ENCODE measurements at regions not wholly inside any gene's neighbourhood (a gene's known extent, or its start where the extent isn't known, plus 50 kb on each side); places are given as distances from the start of the nearest gene placed in this dataset.
"Not testable (repeated sequence)": the region's sequence is repeated elsewhere in the genome, so short reads cannot be mapped to it uniquely, and the experiment has no call there.

DNA sequence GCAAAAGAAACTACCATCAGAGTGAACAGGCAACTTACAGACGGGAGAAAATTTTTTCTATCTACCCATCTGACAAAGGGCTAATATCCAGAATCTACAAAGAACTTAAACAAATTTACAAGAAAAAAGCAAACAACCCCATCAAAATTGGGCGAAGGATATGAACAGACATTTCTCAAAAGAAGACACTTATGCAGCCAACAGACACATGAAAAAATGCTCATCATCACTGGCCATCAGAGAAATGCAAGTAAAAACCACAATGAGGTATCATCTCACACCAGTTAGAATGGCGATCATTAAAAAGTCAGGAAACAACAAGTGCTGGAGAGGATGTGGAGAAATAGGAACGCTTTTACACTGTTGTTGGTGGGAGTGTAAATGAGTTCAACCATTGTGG is 206.6 kb upstream of the HTR1E start:
- not testable (repeated sequence) for DNase-seq

GRCh38 chr6:86730216-86730615 is 207.1 kb upstream of the HTR1E start:
- no peak for DNase-seq

DNA sequence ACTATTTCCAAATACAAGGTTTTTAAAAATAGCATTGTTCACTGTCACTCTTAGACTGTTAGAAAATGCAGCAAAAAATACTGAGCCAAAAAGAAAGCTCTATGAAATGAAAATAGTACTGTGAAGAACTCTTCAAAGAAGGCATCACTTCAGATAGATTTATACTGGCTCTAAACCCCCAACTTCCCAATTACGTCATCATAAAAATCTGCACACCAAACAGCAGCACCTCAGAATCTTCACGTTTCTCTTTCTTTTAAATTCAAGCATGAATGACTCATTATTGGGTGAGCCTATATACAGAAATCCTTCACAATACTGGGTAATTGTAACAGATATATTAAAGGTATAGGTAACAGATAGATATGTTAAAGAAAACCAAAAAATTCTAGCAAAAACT is 208.4 kb upstream of the HTR1E start:
- DNase-seq, result no peak

GRCh38 chr6:86724695-86725094 is 212.6 kb upstream of the HTR1E start:
- no peak for DNase-seq

GRCh38 chr6:86723729-86724128 is 213.6 kb upstream of the HTR1E start:
- no peak for DNase-seq

DNA sequence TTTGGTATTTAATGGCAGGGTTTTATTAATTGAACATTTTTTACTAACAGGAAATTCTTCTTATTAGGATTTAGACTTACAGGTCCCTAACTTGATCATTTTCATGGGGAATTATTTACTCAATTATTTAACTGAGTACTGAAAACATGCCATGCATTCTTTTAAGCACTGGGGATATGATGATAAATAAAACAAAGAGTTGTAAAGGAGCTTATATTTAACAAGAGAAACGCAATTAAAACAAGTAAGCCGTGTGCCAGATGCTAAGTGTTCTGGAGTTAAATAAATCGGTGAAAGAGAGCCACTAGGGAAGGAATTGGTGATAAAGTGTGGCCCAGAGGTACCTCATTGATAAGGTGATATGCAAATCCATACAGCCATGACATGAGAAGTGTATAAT is 214.2 kb upstream of the HTR1E start:
- no peak for DNase-seq

DNA sequence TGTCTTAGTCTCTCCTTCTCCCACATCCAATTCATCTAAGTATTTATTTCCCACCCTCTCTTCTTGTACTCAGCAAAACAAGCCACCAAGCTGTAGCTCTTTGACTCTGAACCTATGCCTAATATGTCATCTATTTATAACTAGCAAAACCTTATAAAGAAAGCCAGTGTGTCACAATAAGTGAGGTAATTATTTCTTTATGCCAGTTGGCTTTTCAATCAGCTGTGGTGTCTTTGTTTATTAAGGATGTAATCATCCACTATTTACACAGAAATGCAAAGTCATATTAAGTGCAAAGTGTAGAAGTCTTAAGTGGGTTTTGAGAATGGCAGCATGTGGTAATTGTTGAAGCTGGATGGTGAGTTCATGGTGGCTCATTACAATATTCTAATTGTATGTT is 215.2 kb upstream of the HTR1E start:
- no peak for DNase-seq

- DNase-seq, result no peak
Measured at GRCh38 chr6:86715676-86716075, 221.7 kb upstream of the HTR1E start.

DNA sequence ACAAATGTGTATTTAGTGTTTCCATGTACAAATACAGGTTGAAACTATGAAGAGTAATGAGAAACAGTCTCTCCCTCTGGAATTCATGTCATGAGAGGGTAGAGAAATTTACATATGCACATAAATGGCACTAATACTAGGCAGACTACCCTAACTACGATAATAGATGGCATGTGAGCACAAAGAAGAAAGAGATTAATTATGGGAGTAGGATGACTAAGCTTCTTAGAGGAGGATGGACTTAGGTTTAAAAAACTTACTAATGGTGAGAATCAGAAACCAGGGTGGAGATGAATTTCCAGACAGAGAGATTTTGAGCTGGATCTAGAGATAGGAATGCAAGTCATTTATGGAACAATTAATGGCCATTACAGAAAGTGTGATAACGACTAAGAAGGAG is 225.3 kb upstream of the HTR1E start:
- DNase-seq, result no peak

DNA sequence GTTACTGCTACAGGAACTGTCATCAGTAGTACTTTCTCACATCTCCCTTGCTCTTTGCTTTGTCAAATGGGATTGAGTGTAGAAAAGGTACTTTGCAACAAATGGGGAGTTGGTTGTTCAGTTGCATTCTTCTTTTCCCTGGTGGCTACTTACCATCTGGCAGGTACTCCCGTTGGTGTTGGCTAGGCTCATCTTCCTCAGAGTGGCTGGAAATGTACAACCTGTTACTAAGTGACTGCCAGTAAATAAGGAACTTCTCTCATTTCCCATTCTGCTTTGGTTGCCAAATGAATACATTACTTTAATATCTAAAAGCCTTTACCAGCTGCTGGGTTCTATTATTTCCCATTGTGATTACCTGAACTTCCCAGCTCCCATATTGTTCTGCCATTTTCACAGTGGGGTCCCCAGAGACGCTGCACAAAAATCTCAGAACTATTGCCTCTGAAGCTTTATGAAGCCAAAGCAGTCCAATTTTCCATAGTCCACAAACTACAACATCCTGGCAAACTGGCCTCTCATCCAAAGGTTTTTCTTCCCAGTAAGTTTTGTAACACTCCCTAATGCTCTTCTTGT is 229.7 kb upstream of the HTR1E start:
- DNase-seq, result peak; percentile 77

DNA sequence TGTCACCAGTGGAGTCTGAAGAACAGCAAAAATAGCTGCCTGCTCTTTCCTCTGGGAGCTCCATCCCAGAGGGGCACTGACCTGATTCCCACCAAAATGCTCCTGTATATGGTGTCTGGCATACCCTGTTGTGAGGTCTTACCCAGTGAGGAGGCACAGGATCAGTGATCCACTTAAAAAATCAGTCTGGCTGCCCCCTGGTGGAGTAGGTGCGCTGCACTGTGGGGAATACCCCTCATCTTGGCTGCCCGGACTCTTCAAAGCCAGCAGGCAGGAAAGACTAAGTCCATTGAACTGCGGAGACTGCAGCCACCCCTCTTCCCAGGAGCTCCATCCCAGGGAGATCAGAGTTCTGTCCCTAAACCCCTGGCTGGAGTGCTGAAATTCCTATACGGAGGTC is 230.9 kb upstream of the HTR1E start:
- DNase-seq, result no peak

DNA sequence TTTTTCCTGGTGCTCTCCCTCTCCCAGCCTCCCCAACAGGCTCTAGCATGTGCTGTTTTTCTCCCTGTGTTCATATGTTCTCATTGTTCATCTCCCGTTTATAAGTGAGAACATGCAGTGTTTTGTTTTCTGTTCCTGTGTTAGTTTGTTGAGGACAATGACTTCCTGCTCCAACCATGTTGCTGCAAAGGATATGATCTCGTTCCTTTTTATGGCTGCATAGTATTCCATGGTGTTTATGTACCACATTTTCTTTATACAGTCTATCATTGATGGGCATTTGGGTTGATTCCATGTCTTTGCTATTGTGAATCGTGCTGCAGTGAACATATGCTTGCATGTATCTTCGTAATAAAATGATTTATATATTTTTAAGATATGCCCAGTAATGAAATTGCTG is 236.1 kb upstream of the HTR1E start:
- DNase-seq, result not testable (repeated sequence)

- no peak for DNase-seq
Measured at GRCh38 chr6:86686496-86686895, 250.8 kb upstream of the HTR1E start.

DNA sequence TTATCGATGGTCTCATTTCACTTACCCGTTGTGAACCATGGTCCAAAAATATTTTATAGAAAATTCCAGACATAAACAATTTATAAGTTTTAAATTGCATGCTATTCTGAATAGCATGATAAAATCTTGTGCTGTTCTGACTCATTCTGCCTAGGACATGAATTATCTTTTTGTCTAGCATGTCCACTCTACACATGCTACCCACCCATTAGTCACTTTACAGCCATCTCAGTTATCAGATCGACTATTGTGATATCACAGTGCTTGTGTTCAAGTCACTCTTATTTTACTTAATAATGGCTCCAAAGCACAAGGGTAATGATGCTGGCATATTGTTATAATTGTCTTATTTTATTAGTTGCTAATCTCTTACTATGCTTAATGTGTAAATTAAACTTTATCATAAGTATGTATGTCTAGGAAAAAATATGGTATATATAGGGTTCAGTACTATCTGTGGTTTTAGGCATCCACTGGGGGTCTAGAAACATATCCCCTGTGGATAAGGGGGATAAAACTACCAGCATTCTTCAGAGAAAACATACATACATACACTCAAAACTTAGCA is 252.0 kb upstream of the HTR1E start:
- DNase-seq, result no peak

- no peak for DNase-seq
Measured at GRCh38 chr6:86683132-86683908, 254.0 kb upstream of the HTR1E start.

- DNase-seq, result no peak
Measured at GRCh38 chr6:86682297-86682696, 255.0 kb upstream of the HTR1E start.

DNA sequence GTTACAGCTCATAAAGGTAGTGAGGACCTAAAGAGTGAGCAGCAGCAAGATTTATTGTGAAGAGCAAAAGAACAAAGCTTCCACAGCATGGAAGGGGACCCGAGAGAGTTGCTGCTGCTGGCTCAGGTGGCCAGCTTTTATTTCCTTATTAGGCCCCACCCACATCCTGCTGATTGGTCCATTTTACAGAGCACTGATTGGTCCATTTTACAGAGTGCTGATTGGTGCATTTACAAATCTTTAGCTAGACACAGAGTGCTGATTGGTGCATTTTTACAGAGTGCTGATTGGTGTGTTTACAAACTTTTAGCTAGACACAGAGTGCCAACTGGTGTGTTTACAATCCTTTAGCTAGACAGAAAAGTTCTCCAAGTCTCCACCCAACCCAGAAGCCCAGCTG is 256.2 kb upstream of the HTR1E start:
- DNase-seq, result not testable (repeated sequence)

DNA sequence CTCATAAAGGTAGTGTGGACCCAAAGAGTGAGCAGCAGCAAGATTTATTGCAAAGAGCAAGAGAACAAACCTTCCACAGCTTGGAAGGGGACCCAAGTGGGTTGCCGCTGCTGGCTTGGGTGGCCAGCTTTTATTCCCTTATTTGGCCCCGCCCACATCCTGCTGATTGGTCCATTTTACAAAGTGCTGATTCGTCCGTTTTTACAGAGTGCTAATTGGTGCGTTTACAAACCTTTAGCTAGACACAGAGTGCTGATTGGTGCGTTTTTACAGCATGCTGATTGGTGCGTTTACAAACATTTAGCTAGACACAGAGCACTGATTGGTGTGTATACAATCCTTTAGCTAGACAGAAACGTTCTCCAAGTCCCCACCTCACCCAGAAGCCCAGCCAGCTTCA is 265.2 kb upstream of the HTR1E start:
- DNase-seq, result not testable (repeated sequence)

DNA sequence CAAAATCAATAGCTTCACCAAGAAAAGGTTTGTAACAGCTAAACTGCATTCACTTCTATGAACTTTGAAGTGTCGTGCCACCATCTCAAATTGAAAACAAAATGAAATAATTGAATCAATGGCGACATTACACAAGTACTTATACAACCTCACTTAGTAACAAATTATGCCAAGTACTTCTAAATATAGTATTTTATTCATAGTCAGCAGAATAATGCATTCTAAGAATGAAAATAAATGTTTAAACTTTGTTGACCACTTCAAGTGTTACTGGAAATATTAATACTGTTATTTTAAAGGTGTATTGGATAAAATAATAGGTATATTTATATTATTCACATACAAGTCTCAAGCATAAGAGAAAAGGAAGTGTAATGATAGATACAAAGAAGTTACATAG is 280.1 kb upstream of the HTR1E start:
- DNase-seq, result no peak

GRCh38 chr6:86629123-86629522 is 308.2 kb upstream of the HTR1E start:
- DNase-seq, result no peak

DNA sequence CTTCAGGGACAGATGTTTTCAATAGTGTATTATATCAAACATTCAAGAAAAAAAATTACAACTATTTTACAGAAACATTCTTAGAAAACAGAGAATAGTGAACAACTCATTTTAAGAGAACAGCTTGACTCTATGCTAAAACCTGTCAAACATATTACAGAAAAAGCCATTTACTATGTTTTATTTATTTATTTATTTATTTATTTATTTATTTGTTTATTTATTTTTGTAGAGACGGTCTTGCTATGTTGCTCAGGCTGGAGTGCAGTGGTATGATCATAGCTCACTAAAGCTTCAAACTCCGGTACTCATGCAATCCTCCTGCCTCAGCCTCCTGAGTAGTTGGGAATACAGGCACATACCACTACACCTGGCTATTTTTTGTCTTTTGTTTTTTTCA is 317.9 kb upstream of the HTR1E start:
- no peak for DNase-seq

DNA sequence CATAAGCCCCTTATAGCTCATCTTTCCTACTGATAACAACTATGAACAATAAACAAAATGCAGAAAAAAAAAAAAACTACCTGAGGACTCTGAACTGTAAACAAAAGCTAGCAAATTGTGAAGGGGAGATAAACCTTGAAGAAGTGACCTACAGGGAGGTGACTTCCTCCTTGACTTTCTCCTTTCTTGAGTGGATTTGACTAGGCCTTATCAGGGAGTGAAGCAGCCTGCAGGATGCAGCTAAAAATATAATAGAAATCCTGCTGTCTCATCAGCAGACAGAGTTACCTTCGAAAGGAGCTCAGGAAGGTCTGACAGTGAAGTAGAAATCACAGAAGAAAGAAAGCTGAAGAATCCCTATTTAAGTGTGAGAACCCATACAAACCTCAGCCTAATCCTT is 322.0 kb upstream of the HTR1E start:
- no peak for DNase-seq

DNA sequence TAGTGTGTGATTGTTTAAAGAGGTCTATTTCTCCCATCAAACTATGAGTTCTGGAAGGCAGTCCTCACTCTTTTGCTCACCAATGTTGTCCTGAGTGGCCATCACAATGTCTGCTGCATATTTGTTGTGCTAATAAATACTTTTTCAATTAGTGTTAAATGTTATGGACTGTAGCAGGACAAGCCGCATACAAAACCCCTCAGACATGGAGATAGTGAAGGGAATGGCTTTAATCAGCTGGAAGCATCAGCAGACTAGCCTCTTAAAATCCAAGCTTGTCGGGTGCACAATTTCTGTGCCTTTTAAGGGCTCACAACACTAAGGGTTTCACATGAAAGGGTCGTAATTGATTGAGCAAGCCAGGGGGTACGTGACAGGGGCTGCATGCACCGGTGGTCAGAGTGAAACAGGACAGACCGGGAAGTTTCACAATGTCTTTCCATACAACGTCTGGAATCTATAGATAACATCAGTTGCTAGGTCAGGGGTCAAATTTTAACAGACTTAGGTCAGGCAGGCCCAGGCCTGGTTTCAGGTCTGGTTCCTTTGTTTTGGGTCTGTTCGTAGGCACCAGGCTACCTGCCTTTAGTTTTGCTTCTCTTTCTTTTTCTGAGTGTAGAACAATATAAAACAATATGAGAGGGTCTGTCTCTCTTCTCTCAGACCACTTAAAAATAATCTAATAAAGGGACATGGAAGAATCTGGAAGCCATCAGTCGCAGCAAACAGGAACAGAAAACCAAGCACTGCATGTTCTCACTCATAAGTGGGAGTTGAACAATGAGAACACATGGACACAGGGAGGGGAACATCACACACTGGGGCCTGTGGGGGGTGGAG is 327.6 kb upstream of the HTR1E start:
- DNase-seq, result no peak

- DNase-seq, result not testable (repeated sequence)
Measured at GRCh38 chr6:86603364-86603763, 334.0 kb upstream of the HTR1E start.
